ENCODE measurements at regions not wholly inside any gene's neighbourhood (a gene's known extent, or its start where the extent isn't known, plus 50 kb on each side); places are given as distances from the start of the nearest gene placed in this dataset.

DNA sequence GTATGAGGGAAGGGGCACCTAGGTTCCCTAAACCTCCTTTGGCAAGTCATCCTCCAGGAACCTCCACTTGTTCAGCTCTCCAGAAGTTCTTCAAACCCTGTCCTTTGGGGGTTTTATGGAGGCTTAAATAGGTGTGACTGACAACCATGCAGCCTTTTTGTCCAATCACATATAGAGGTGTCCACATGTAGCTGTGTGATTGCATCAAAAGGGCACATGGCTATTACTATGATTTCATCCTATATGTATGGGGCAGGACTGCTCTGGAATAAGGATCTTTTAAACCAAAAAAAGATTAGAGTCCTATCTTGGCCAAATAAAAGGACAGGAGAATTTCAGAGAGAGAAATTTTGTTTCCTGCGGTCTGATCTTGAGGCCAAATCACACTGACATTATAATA lies 453.2 kb upstream of the EPHA6 start:
- POLR2A ChIA-PET: no interaction called here
- H3K27ac Mint-ChIP-seq: no peak overlapping the region
- ATAC-seq: no peak
- CTCF ChIA-PET: no interaction called here
- no peak overlapping the region for H3K4me3 Mint-ChIP-seq
- no peaks in the 10 kb centered on the region for H3K27me3 Mint-ChIP-seq (ENCODE audit: low read depth)
- H3K9me3 Mint-ChIP-seq: peaks cover 31% of the 10 kb centered on the region
- H3K36me3 Mint-ChIP-seq: peaks cover 5% of the 10 kb centered on the region
- H3K4me1 Mint-ChIP-seq: no peaks in the 10 kb centered on the region
- no peak for DNase-seq (ENCODE audit: low spot score)
- TF ChIP-seq ZNF423 (CRISPR knock-in tag; IDR thresholded peaks at IDR 0.05) (no peak), SMAD3 (CRISPR knock-in tag; IDR thresholded peaks at IDR 0.05; ENCODE audit: borderline replicate concordance) (no peak), SP1 (CRISPR knock-in tag; conservative IDR thresholded peaks at IDR 0.05) (no peak), ZNF263 (CRISPR knock-in tag; IDR thresholded peaks at IDR 0.05; ENCODE audit: low read depth) (no peak)
- TF ChIP-seq, protein P1, sequence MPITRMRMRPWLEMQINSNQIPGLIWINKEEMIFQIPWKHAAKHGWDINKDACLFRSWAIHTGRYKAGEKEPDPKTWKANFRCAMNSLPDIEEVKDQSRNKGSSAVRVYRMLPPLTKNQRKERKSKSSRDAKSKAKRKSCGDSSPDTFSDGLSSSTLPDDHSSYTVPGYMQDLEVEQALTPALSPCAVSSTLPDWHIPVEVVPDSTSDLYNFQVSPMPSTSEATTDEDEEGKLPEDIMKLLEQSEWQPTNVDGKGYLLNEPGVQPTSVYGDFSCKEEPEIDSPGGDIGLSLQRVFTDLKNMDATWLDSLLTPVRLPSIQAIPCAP (CRISPR knock-in tag; IDR thresholded peaks at IDR 0.05): no peak

DNA sequence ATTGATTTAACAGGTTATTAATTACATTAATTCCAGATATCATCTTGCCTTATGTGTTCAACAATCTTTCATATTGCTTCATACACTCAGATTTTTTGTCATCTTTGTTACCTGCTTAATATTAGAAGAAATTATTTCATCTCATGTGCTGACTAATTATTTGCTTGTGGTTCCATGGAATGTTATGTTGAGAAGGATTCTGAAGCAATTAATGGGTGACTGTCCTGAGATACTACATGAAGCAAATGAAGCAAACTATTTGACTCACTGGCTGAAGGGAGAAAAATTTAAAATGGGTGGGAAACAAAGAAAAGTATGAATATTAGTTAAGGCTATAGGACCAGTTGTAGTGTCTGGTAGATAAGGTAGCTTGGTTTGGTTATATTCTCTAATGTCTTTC lies 443.8 kb upstream of the EPHA6 start:
- ChIA-PET POLR2A (no interaction called here), CTCF (no interaction called here)
- DNase-seq (ENCODE audit: low spot score) (no peak), ATAC-seq (no peak)
- H3K27me3 Mint-ChIP-seq (ENCODE audit: low read depth): no peaks in the 10 kb centered on the region; the same call in 1 of the 2 replicates
- no peaks in the 10 kb centered on the region for H3K4me1 Mint-ChIP-seq
- H3K27ac Mint-ChIP-seq: no peak overlapping the region
- TF ChIP-seq EMX1 (CRISPR knock-in tag; IDR thresholded peaks at IDR 0.05) (no peak), MXD4 (CRISPR knock-in tag; IDR thresholded peaks at IDR 0.05; ENCODE audit: borderline replicate concordance) (no peak), PRRX2 (CRISPR knock-in tag; IDR thresholded peaks at IDR 0.05) (no peak), FOXJ3 (CRISPR knock-in tag; IDR thresholded peaks at IDR 0.05; ENCODE audit: borderline replicate concordance) (no peak), ZNF263 (CRISPR knock-in tag; IDR thresholded peaks at IDR 0.05; ENCODE audit: low read depth) (no peak), ZNF416 (CRISPR knock-in tag; IDR thresholded peaks at IDR 0.05) (no peak), ZNF138 (CRISPR knock-in tag; conservative IDR thresholded peaks at IDR 0.05) (no peak), IRF2 (CRISPR knock-in tag; IDR thresholded peaks at IDR 0.05; ENCODE audit: borderline replicate concordance, low read depth) (no peak), MYBL2 (CRISPR knock-in tag; IDR thresholded peaks at IDR 0.05) (no peak), JAZF1 (CRISPR knock-in tag; IDR thresholded peaks at IDR 0.05) (no peak)
- TF ChIP-seq, protein P2, sequence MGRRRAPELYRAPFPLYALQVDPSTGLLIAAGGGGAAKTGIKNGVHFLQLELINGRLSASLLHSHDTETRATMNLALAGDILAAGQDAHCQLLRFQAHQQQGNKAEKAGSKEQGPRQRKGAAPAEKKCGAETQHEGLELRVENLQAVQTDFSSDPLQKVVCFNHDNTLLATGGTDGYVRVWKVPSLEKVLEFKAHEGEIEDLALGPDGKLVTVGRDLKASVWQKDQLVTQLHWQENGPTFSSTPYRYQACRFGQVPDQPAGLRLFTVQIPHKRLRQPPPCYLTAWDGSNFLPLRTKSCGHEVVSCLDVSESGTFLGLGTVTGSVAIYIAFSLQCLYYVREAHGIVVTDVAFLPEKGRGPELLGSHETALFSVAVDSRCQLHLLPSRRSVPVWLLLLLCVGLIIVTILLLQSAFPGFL (CRISPR knock-in tag; IDR thresholded peaks at IDR 0.05; ENCODE audit: borderline replicate concordance): no peak
- TF ChIP-seq, protein P3, sequence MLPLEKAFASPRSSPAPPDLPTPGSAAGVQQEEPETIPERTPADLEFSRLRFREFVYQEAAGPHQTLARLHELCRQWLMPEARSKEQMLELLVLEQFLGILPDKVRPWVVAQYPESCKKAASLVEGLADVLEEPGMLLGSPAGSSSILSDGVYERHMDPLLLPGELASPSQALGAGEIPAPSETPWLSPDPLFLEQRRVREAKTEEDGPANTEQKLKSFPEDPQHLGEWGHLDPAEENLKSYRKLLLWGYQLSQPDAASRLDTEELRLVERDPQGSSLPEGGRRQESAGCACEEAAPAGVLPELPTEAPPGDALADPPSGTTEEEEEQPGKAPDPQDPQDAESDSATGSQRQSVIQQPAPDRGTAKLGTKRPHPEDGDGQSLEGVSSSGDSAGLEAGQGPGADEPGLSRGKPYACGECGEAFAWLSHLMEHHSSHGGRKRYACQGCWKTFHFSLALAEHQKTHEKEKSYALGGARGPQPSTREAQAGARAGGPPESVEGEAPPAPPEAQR (CRISPR knock-in tag; IDR thresholded peaks at IDR 0.05): no peak
- TF ChIP-seq, protein P4, sequence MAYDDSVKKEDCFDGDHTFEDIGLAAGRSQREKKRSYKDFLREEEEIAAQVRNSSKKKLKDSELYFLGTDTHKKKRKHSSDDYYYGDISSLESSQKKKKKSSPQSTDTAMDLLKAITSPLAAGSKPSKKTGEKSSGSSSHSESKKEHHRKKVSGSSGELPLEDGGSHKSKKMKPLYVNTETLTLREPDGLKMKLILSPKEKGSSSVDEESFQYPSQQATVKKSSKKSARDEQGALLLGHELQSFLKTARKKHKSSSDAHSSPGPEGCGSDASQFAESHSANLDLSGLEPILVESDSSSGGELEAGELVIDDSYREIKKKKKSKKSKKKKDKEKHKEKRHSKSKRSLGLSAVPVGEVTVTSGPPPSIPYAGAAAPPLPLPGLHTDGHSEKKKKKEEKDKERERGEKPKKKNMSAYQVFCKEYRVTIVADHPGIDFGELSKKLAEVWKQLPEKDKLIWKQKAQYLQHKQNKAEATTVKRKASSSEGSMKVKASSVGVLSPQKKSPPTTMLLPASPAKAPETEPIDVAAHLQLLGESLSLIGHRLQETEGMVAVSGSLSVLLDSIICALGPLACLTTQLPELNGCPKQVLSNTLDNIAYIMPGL (CRISPR knock-in tag; IDR thresholded peaks at IDR 0.05): no peak
- TF ChIP-seq, protein P5, sequence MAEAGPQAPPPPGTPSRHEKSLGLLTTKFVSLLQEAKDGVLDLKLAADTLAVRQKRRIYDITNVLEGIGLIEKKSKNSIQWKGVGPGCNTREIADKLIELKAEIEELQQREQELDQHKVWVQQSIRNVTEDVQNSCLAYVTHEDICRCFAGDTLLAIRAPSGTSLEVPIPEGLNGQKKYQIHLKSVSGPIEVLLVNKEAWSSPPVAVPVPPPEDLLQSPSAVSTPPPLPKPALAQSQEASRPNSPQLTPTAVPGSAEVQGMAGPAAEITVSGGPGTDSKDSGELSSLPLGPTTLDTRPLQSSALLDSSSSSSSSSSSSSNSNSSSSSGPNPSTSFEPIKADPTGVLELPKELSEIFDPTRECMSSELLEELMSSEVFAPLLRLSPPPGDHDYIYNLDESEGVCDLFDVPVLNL (CRISPR knock-in tag; IDR thresholded peaks at IDR 0.05; ENCODE audit: borderline replicate concordance, low read depth): no peak
- H3K4me3 Mint-ChIP-seq: no peak overlapping the region
- no peaks in the 10 kb centered on the region for H3K36me3 Mint-ChIP-seq
- no peaks in the 10 kb centered on the region for H3K9me3 Mint-ChIP-seq

Measured in WTC11 (cell line).